Lower leg skin (tissue), 3 donors: ENCODE measurements at regions not wholly inside any gene's neighbourhood (a gene's known extent, or its start where the extent isn't known, plus 50 kb on each side); places are given as distances from the start of the nearest gene placed in this dataset.

ENCODE experiments used
- POLR2A ChIP-seq, 2 donors: fragments of 450-650 bp; IDR thresholded peaks; one replicate each; pipeline ENCODE4 v1.6.1; 2016 to 2017; ENCODE audit warnings: antibody characterized with exemption in 2 of 2, mild to moderate bottlenecking in 1 of 2, moderate library complexity in 1 of 2
- TF ChIP-seq, protein P1 (sequence below), 3 donors: fragments of 450-650 bp; IDR thresholded peaks; one replicate each; pipeline ENCODE4 v1.5.1; 2016; ENCODE audit warnings: antibody characterized with exemption in 3 of 3, mild to moderate bottlenecking in 3 of 3, moderate library complexity in 2 of 3

- TF ChIP-seq POLR2A (IDR thresholded peaks at IDR 0.05): no peak
- TF ChIP-seq, protein P1, sequence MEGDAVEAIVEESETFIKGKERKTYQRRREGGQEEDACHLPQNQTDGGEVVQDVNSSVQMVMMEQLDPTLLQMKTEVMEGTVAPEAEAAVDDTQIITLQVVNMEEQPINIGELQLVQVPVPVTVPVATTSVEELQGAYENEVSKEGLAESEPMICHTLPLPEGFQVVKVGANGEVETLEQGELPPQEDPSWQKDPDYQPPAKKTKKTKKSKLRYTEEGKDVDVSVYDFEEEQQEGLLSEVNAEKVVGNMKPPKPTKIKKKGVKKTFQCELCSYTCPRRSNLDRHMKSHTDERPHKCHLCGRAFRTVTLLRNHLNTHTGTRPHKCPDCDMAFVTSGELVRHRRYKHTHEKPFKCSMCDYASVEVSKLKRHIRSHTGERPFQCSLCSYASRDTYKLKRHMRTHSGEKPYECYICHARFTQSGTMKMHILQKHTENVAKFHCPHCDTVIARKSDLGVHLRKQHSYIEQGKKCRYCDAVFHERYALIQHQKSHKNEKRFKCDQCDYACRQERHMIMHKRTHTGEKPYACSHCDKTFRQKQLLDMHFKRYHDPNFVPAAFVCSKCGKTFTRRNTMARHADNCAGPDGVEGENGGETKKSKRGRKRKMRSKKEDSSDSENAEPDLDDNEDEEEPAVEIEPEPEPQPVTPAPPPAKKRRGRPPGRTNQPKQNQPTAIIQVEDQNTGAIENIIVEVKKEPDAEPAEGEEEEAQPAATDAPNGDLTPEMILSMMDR (IDR thresholded peaks at IDR 0.05): no peak
Observed at GRCh38 chrX:104319346-104319745, 64.6 kb upstream of the ESX1 start.
